Mesendoderm (in vitro differentiated cells): ENCODE measurements at regions not wholly inside any gene's neighbourhood (a gene's known extent, or its start where the extent isn't known, plus 50 kb on each side); places are given as distances from the start of the nearest gene placed in this dataset.

Experiments
- DNase-seq: peaks from one replicate; pipeline ENCODE4 v3.0.0; 2013
- H2AK5ac ChIP-seq: 2 replicates; pipeline ENCODE4 v1.6.1; 2013; ENCODE audit warnings: low read length, inconsistent platforms
- H2BK120ac ChIP-seq: 2 replicates; pipeline ENCODE4 v1.6.1; 2013; ENCODE audit warnings: low read depth, mild to moderate bottlenecking, low read length, moderate library complexity, mixed read lengths
- H2BK15ac ChIP-seq: replicated peaks from 2 replicates; pipeline ENCODE4 v1.6.1; 2013; ENCODE audit warnings: low read depth, mild to moderate bottlenecking, moderate library complexity
- H2BK5ac ChIP-seq: 2 replicates; pipeline ENCODE4 v1.6.1; 2013; ENCODE audit warnings: low read length, inconsistent platforms
- H3K18ac ChIP-seq: 2 replicates; pipeline ENCODE4 v1.6.1; 2013; ENCODE audit warnings: mild to moderate bottlenecking, low read length, mixed read lengths
- H3K23ac ChIP-seq: one replicate; pipeline ENCODE4 v1.6.1; 2013; ENCODE audit warnings: low read length
- H3K27ac ChIP-seq: 2 replicates; pipeline ENCODE4 v1.5.1; 2013; ENCODE audit warnings: low read depth, mild to moderate bottlenecking, inconsistent platforms, low read length, moderate library complexity
- H3K27me3 ChIP-seq: 2 replicates; pipeline ENCODE4 v1.6.1; 2013; ENCODE audit warnings: low read length, control low read depth, mild to moderate bottlenecking, inconsistent platforms; ENCODE audit not compliant: insufficient read depth, poor library complexity
- H3K36me3 ChIP-seq: 2 replicates; pipeline ENCODE4 v1.6.1; 2013; ENCODE audit warnings: low read length, inconsistent platforms; ENCODE audit not compliant: control insufficient read depth, insufficient read depth
- H3K4ac ChIP-seq: one replicate; pipeline ENCODE4 v1.6.1; 2013; ENCODE audit warnings: low read depth, mild to moderate bottlenecking, low read length, moderate library complexity
- H3K4me1 ChIP-seq: 2 replicates; pipeline ENCODE4 v1.6.1; 2013; ENCODE audit warnings: low read depth, low read length, inconsistent platforms; ENCODE audit not compliant: control insufficient read depth
- H3K4me2 ChIP-seq: 2 replicates; pipeline ENCODE4 v1.6.1; 2013; ENCODE audit warnings: low read length
- H3K4me3 ChIP-seq: 2 replicates; pipeline ENCODE4 v1.5.1; 2013; ENCODE audit warnings: mild to moderate bottlenecking, low read length
- H3K56ac ChIP-seq: one replicate; pipeline ENCODE4 v1.6.1; 2013; ENCODE audit warnings: low read length
- H3K79me1 ChIP-seq: 2 replicates; pipeline ENCODE4 v1.6.1; 2013; ENCODE audit warnings: low read length, inconsistent platforms
- H3K79me2 ChIP-seq: 2 replicates; pipeline ENCODE4 v1.6.1; 2013; ENCODE audit warnings: mild to moderate bottlenecking, low read length; ENCODE audit not compliant: control insufficient read depth, insufficient read depth
- H3K9ac ChIP-seq: 2 replicates; pipeline ENCODE4 v1.6.1; 2013; ENCODE audit warnings: low read length, inconsistent platforms
- H4K5ac ChIP-seq: one replicate; pipeline ENCODE4 v1.6.1; 2013; ENCODE audit warnings: low read length
- H4K8ac ChIP-seq: one replicate; pipeline ENCODE4 v1.6.1; 2013; ENCODE audit warnings: low read depth, mild to moderate bottlenecking, control low read depth, low read length, moderate library complexity
- WGBS: extraction: QIAGEN DNeasy Blood & Tissue Kit; methylation state at CpG from one replicate; pipeline ENCODE4 v1.1.7; 2013; ENCODE audit warnings: low lambda C conversion rate, missing lambda C conversion rate; ENCODE audit not compliant: insufficient coverage; ENCODE audit errors: extremely low coverage; 5-methylcytosine and 5-hydroxymethylcytosine counted together

DNA sequence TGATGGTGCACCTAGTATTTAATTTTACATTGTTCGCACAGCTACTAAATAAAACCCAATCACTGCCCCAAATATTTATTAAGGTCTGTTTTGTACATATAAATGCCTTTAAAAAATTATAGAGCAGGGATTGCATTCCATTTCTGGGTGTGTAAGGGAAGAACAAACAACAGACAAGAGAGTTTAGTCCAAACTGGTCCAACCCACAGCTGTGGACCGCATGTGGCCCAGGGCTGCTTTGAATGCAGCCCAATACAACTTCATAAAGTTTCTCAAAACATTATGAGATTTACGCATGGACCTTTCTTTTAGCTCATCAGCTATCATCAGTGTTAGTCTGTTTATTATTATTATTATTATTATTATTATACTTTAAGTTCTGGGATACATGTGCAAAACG, 114.8 kb upstream of the LRATD1 start:
- no peak for DNase-seq
- Histone ChIP-seq H3K79me1 (no peaks in the 10 kb centered on the region), H4K8ac (no peak overlapping the region), H2AK5ac (no peak overlapping the region), H2BK5ac (no peak overlapping the region), H3K36me3 (no peaks in the 10 kb centered on the region), H2BK120ac (no peak overlapping the region), H3K4me3 (no peak overlapping the region), H3K4me2 (no peak overlapping the region), H2BK15ac (no peak overlapping the region), H3K4ac (no peak overlapping the region), H3K23ac (no peak overlapping the region), H3K18ac (no peak overlapping the region), H3K27me3 (no peaks in the 10 kb centered on the region), H3K9ac (no peak overlapping the region), H3K27ac (no peak overlapping the region), H3K79me2 (no peaks in the 10 kb centered on the region), H3K56ac (no peak overlapping the region), H4K5ac (no peak overlapping the region), H3K4me1 (no peaks in the 10 kb centered on the region)
- no CpG with 5 or more reads among the region's 4 CpGs for whole genome bisulfite sequencing

DNA sequence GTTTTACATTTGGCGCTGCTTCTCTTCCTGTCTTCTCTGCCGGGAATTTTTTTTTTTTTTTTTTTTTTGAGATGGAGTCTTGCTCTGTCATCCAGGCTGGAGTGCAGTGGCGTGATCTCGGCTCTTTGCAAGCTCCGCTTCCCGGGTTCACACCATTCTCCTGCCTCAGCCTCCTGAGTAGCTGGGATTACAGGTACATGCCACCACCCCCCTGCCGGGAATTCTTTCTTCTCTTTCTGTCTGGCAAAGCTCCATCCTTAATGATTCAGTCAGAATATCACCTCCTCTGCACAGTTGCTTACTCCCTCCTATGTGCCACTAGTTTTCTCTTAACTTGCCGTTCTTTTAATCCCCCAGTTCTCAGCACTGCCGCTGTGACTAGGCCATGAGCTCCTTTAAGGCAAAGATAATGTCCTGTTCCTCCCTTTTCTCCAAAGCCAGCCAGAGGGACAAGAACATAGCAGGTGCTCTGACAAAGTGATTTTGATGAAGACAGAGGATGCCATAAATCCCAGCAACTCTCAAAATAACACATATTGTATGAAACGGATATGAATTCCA, 112.1 kb upstream of the LRATD1 start:
- Histone ChIP-seq H3K56ac (no peak overlapping the region), H2BK15ac (no peak overlapping the region)
- no peak for DNase-seq

DNA sequence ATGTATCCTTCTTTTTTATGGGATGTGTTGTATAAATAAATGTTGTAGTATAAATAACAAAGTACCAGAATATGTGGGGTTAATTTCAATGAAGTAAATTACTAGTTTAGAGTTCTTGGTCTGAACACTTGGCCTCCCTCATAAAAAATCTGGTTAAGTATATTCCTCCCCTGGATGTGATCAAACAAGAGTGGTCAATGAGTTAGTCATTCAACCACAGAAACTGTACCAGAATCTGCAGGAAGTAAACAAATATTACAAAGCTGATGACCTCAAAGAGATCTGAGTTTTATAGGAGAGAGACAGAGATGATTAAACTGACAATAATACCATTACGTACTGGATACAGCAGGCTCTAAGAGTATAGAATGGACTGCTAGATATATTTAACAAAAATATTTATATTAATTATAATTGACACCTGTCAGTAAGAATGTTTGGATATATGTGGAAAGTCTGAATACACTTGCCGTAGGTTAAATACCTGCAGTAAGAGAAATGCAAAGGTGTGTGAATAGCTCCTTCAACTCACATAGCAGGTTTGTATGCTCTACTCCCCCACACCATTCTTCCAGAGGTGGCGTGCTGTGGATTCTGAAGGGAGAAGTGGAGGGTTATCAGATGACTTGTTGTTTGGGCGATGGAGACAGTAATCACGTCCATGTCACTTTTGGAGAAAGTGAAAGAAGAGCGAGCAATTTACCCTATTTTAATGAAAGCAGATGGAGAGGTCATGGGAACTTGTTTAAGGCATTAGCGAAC, 108.3 kb upstream of the LRATD1 start:
- Histone ChIP-seq H3K27ac (no peak overlapping the region), H3K56ac (no peak overlapping the region), H3K79me2 (no peaks in the 10 kb centered on the region), H3K4ac (no peak overlapping the region), H3K18ac (no peak overlapping the region), H3K4me2 (no peak overlapping the region), H4K5ac (no peak overlapping the region), H2BK120ac (no peak overlapping the region), H2AK5ac (no peak overlapping the region), H3K4me3 (no peak overlapping the region), H3K79me1 (no peaks in the 10 kb centered on the region), H2BK5ac (no peak overlapping the region), H2BK15ac (no peak overlapping the region), H3K36me3 (no peaks in the 10 kb centered on the region), H3K4me1 (no peaks in the 10 kb centered on the region), H4K8ac (no peak overlapping the region), H3K27me3 (no peaks in the 10 kb centered on the region), H3K9ac (no peak overlapping the region), H3K23ac (no peak overlapping the region)
- WGBS: no CpG with 5 or more reads among the region's 7 CpGs
- DNase-seq: no peak

More for the DNA sequence above, 112.1 kb upstream of the LRATD1 start:
- no peak overlapping the region for H3K23ac ChIP-seq
- no peak overlapping the region for H3K9ac ChIP-seq
- WGBS: no CpG with 5 or more reads among the region's 10 CpGs
- H2AK5ac ChIP-seq: no peak overlapping the region
- no peak overlapping the region for H3K4me3 ChIP-seq
- H3K79me1 ChIP-seq: no peaks in the 10 kb centered on the region
- no peak overlapping the region for H2BK120ac ChIP-seq
- no peak overlapping the region for H3K4me2 ChIP-seq
- H3K27me3 ChIP-seq: no peaks in the 10 kb centered on the region
- H3K27ac ChIP-seq: no peak overlapping the region
- H3K4me1 ChIP-seq: no peaks in the 10 kb centered on the region
- no peaks in the 10 kb centered on the region for H3K79me2 ChIP-seq
- H2BK5ac ChIP-seq: no peak overlapping the region
- no peak overlapping the region for H4K8ac ChIP-seq
- no peaks in the 10 kb centered on the region for H3K36me3 ChIP-seq
- no peak overlapping the region for H3K4ac ChIP-seq
- no peak overlapping the region for H4K5ac ChIP-seq
- no peak overlapping the region for H3K18ac ChIP-seq

DNA sequence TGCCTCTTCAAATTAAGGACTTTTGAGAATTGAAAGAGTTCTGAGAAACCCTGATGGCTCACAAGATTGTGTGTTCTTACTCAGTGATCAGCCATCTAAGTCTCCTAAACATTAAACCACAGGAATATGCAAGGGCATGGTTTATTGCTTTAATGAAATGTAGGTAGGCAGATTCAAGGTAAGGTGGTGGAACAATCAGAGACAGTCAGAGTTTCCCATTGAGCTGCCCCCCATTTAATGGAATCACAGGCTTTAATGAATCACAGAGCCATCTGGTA, 107.8 kb upstream of the LRATD1 start:
- no peak overlapping the region for H3K4ac ChIP-seq
- no peak overlapping the region for H2BK120ac ChIP-seq
- no peak for DNase-seq
- H2BK5ac ChIP-seq: no peak overlapping the region
- no peak overlapping the region for H2BK15ac ChIP-seq
- no peaks in the 10 kb centered on the region for H3K36me3 ChIP-seq
- no peak overlapping the region for H3K23ac ChIP-seq
- H2AK5ac ChIP-seq: no peak overlapping the region
- H3K27ac ChIP-seq: no peak overlapping the region
- no peak overlapping the region for H3K56ac ChIP-seq
- H3K79me2 ChIP-seq: no peaks in the 10 kb centered on the region
- H3K27me3 ChIP-seq: no peaks in the 10 kb centered on the region
- no peak overlapping the region for H4K8ac ChIP-seq
- no peak overlapping the region for H3K18ac ChIP-seq
- H3K4me2 ChIP-seq: no peak overlapping the region
- H3K4me3 ChIP-seq: no peak overlapping the region
- no peaks in the 10 kb centered on the region for H3K4me1 ChIP-seq
- no peaks in the 10 kb centered on the region for H3K79me1 ChIP-seq
- no peak overlapping the region for H3K9ac ChIP-seq
- no peak overlapping the region for H4K5ac ChIP-seq

DNA sequence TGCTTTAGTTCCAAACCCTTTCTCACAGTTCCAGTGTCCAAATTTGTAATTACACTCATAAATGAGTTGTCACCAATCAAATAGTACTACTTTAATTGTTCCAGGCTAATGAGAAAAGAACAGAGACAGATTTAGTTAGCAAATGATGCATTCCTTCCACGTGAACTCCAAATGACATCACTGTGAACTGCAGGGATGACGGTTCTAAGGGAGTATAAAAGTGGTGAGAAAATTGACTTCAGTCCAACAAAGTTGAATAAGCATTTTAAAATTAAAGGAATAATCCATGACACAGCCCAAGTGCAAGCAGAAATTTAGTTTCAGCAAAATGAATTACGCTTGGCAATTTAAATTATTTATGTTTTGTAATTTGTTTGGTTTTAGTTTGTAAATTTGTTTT, 102.0 kb upstream of the LRATD1 start:
- Histone ChIP-seq H4K8ac (no peak overlapping the region), H3K79me1 (no peaks in the 10 kb centered on the region), H3K27ac (no peak overlapping the region), H3K23ac (no peak overlapping the region), H3K4me3 (no peak overlapping the region), H3K4me2 (no peak overlapping the region), H3K79me2 (no peaks in the 10 kb centered on the region), H4K5ac (no peak overlapping the region), H3K27me3 (no peaks in the 10 kb centered on the region), H2BK5ac (no peak overlapping the region), H3K9ac (no peak overlapping the region), H2AK5ac (no peak overlapping the region), H2BK15ac (no peak overlapping the region), H3K4ac (no peak overlapping the region), H3K56ac (no peak overlapping the region), H3K18ac (no peak overlapping the region), H3K36me3 (no peaks in the 10 kb centered on the region), H3K4me1 (no peaks in the 10 kb centered on the region), H2BK120ac (no peak overlapping the region)
- DNase-seq: no peak
- 100% methylated on average over 1 of the region's 3 CpGs for WGBS

DNA sequence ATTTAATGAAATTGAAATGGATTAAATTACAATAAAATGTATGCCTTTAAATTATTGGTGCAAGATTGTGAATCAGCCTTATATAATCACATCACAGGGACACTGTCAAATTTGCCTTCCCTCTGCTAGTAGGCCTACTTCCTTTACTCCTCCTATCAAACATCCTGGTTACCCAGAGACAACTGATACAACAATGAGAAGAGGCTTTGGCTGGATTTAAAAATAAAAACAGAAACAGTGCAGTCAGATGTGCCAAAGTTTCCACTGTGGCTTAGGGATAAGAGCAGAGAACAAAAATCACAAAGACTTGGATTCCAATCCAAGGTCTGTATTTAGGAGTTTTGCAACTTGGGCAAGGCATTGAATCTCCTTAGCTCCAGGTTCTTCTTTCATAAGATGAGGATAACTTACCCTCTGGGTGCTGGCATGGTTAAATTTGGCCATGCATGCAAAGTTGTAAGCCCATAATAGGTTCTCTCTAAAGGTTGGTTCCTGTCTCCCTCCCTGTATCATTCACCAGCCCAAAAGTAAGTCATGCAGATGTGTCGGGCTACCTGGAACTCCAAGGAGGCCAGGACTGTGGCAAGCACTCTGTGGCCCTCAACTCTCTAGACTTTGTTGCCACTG, 99.3 kb upstream of the LRATD1 start:
- no peaks in the 10 kb centered on the region for H3K79me1 ChIP-seq
- H2BK5ac ChIP-seq: no peak overlapping the region
- H3K4me3 ChIP-seq: no peak overlapping the region
- H3K18ac ChIP-seq: no peak overlapping the region
- no peaks in the 10 kb centered on the region for H3K79me2 ChIP-seq
- no peak for DNase-seq
- no peak overlapping the region for H3K4me2 ChIP-seq
- H2AK5ac ChIP-seq: no peak overlapping the region
- no peak overlapping the region for H3K27ac ChIP-seq
- no peak overlapping the region for H4K5ac ChIP-seq
- WGBS: no CpG with 5 or more reads among the region's 1 CpG
- no peak overlapping the region for H2BK15ac ChIP-seq
- no peak overlapping the region for H3K56ac ChIP-seq
- no peak overlapping the region for H3K23ac ChIP-seq
- H2BK120ac ChIP-seq: no peak overlapping the region
- no peak overlapping the region for H3K9ac ChIP-seq
- H3K4ac ChIP-seq: no peak overlapping the region
- H3K36me3 ChIP-seq: no peaks in the 10 kb centered on the region
- no peaks in the 10 kb centered on the region for H3K27me3 ChIP-seq
- H4K8ac ChIP-seq: no peak overlapping the region
- H3K4me1 ChIP-seq: no peaks in the 10 kb centered on the region
